Skeletal muscle cell (primary cell): ENCODE measurements at regions not wholly inside any gene's neighbourhood (a gene's known extent, or its start where the extent isn't known, plus 50 kb on each side); places are given as distances from the start of the nearest gene placed in this dataset.
"Not testable (repeated sequence)": the region's sequence is repeated elsewhere in the genome, so short reads cannot be mapped to it uniquely, and the experiment has no call there.

ENCODE experiments used
- DNase-seq: peaks from one replicate; pipeline ENCODE4 v3.0.0-alpha.2; 2010; ENCODE audit warnings: low read depth
- H3K4me3 ChIP-seq: 2 replicates; pipeline ENCODE4 v1.5.1; 2011; ENCODE audit warnings: low read depth, mild to moderate bottlenecking, control low read depth, low read length, moderate library complexity

DNA sequence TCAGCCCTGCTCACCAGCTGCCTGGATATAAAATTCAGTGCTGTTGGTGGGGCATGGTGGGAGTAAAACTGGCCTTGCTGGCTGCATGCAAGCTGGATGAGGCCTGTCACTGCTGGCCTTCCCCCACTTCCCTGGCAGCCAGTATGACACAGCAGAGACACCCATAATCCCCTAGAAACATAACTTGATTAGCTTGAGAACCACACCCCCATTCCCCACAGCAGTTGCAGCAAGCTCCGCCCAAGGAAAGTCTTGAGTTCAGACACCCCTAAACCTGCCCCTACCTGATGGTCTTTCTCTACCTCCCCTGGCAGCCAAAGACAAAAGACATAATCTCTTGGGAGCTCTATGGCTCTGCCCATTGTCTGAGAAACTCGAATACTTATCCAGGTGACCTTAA lies 405.1 kb upstream of the NECTIN3 start:
- no peak for DNase-seq
- H3K4me3 ChIP-seq, result no peak overlapping the region

DNA sequence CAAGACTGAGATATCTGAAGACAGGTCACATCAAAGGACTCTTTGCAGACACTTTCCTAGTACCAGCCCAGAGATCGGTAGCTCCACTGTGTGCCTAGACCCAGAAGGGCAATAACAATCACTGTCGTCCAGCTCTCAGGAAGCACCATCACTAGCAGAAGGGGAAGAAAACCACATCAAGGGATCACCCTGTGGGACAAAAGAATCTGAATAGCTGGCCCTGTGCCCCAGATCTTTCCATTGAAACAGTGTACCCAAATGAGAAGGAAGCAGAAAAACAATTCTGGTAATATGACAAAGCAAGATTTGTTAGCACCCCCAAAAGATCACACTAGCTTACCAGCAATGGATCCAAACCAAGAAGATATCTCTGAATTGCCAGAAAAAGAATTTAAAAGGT lies 404.4 kb upstream of the NECTIN3 start:
- H3K4me3 ChIP-seq, result no peak overlapping the region
- DNase-seq, result no peak

DNA sequence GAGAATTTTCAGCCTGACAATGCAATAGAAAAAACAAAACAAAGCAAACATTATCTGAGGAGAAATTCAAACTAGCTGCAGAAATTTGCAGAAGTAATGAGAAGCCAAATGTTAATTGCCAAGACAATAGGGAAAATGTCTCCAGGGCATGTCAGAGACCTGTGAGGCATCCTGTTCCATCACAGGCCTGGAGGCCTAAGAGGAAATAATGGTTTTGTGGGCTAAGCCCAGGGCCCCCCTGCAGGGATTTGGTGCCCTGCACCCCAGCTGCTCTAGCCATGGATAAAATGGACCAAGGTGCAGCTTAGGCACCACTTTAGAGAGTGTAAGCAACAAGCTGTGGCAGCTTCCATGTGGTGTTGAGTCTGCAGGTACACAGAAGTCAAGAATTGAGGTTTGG lies 401.2 kb upstream of the NECTIN3 start:
- H3K4me3 ChIP-seq, result no peak overlapping the region
- DNase-seq, result no peak

DNA sequence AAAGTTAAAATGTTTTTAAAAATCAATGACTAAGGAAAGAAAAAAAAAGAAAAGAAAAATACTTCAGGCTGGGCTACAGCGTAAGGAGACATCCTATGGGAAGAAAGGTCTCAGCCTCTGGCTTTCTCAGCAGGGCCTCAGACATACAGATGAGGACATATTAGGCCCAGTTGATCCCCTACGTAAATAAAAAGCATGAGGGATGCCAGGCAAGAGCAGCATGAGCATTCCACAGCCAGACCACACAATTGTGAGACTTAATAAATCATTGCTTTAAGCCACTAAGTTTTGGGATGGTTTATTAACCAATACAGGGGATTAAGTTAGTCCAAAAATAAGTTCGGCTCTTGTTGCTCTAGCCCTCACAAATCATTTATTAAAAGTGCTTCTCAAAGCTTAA lies 394.1 kb upstream of the NECTIN3 start:
- DNase-seq, result no peak
- no peak overlapping the region for H3K4me3 ChIP-seq

DNA sequence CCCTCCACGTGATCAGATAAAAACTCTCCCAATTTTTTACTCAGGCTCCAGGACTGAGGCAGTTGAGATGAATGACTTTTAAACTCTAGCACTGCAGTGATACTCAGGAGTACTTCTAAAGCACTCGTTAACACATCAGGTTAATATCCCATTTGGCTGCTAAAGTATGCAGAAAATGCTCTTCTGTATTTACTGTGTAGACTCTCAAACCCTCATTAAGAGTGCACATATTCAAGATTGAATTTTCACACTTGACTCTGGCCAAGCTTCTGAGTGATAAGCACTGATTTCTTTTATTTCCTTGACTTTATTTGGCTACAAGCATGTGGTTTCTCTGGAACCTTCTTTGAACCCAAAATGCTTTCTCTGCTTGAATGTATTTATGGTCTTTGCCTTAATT lies 392.3 kb upstream of the NECTIN3 start:
- H3K4me3 ChIP-seq, result no peak overlapping the region
- DNase-seq, result no peak

DNA sequence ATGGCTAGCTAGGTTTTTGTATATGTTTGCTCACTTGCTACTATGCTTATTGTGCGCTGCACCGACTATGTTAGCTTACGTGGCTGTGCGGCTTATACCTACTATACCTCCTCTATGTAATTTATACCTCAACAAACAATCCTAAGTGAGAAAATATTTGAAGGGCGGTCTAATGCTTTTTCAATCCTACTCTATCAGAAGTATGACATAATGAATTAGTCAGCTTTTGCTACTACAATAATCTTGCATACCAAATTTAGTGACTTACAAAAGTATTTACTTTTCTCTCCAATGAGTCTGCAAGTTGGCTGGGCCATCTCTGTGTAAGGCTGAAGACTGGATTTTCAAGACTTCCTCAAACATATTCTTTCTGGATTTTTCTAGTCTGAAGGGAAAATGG lies 391.2 kb upstream of the NECTIN3 start:
- DNase-seq, result no peak
- no peak overlapping the region for H3K4me3 ChIP-seq

DNA sequence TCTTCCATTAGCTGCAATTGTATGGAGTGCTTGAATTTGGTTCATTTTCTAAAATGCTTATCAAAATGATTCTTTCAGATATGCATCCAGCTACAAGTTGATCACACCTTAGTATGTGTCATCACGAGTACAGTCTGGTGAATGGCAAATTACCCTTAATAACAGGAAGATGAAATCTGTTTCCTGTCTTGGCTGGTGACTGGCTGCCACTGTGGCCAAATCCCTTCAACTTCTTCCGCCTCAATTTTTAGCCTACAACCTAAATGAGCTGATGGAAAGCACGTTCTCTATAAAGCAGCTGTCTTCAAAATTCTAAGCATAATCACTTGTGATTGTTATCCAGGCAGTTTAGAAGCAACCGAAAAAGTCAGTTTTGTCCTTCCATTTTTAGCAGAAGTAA lies 387.1 kb upstream of the NECTIN3 start:
- no peak for DNase-seq
- no peak overlapping the region for H3K4me3 ChIP-seq

DNA sequence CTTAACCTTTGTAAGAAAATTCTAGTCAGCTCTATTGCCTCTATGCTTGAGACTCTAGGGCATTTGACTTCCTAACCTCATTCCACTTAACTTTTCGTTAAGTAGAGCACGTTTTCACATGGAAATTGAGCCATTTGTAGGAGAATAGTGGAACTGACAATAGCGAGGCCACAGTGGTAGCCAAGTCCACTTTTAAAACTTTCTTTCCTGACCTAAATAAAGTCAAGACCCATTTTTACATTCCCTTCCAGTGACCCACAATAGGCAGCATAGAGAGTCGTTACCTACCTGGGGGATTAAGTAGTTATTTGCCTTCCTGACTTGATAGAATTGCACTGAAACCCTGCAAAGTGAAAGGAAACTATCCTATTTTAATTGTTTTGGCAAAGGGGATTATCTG lies 386.0 kb upstream of the NECTIN3 start:
- no peak for DNase-seq
- no peak overlapping the region for H3K4me3 ChIP-seq

DNA sequence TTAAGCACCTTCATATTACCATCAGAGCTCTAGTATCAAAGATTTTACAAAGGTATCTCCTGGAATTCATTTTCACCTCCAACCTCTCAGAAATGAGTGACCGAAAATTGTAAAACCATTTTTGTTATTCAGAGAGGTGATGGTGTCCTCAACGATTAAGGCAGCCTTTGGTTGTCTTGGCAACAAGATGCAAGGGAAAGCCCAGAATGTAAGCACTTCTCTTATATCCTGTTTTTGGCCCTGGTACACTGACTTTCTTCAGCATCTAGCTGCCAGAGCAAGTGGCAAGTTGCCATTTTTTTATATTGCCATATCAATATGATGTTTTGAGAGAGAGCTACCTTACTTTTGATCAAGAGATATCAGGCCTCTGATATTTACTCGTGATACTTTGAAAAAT lies 384.9 kb upstream of the NECTIN3 start:
- DNase-seq, result no peak
- no peak overlapping the region for H3K4me3 ChIP-seq

DNA sequence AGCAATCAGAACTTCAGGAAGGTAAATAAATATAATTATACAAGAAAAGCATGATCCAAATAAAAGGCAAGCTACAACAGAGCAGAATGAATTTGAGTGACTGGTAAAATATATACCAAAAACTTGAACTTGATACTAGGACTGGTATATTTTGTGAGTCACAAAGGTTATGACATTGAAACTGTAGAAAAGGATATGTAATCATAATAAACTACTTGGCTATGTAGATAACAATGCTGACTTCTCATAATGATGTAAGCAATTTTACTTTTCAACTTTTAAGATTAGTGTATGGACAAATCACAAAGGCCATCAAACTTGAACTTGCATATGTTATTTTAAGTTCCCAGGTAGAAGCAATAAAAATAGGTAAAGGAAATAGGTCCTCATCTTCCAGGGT lies 384.5 kb upstream of the NECTIN3 start:
- no peak for DNase-seq
- no peak overlapping the region for H3K4me3 ChIP-seq

DNA sequence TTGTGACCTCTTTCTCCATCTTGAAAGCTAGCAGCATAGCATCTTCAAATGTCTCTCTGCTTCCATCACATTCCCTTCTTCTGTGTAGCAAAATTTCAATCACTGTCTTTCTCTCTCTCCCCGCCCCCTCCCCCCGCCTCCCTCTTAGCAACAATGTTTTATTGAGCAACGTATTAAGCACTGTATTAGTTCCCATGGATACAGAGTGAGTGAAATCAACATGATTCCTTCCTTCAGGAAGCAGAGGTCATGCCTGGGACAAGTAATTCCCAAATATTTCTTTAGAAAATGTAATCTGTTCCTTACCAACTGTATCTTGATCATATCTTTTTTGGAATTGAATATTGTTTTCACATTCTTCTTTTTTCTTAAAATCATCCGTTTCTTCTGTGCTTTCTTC lies 373.7 kb upstream of the NECTIN3 start:
- no peak for DNase-seq
- H3K4me3 ChIP-seq, result no peak overlapping the region

DNA sequence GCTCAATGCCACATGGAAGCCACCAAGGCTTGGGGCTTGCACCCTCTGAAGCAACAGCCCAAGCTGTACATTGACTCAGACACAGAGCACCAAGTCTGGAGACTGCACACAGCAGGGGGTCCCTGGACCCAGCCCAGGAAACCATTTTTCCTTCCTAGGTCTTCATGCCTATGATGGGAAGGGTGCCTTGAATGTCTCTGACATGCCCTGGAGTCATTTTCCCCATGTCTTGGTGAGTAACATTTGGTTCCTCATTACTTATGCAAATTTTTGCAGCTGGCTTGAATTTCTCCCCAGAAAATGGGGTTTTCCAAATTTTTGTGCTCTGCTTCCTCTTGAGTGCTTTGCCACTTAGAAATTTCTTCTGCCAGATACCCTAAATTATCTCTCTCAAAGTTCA lies 367.3 kb upstream of the NECTIN3 start:
- H3K4me3 ChIP-seq, DNase-seq: not testable (repeated sequence)

DNA sequence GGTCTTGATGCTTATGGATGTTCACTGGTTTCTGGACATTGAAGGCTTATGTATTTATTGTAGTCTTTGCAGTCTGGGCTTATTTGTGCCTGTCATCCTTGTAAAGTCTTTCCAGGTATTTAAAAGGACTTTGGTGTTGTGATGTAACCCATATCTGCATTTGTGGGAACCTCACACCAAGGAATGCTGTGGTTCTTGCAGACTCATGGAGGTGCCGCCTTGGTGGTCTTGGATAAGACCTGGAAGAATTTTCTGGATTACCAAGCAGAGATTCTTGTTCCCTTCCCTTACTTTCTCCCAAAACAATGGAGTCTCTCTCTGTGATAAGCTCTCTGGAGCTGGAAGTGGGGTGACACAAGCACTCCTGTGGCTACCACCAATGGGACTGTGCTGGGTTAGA lies 363.5 kb upstream of the NECTIN3 start:
- H3K4me3 ChIP-seq, result no peak overlapping the region
- no peak for DNase-seq

DNA sequence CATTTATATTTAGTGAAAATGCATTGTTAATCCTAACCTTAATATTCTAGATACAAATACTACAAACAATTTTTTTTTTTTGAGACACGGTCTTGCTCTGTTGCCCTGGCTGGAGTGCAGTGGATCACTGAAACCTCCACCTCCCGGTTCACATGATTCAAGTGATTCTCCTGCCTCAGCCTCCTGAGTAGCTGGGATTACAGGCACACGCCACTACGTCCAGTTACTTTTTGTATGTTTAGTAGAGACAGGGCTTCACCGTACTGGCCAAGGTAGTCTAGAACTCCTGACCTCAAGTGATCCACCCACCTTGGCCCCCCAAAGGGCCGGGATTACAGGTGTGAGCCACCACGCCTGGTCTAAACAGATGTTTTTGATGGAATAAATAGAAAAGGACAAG lies 361.5 kb upstream of the NECTIN3 start:
- DNase-seq, result no peak
- H3K4me3 ChIP-seq, result no peak overlapping the region

DNA sequence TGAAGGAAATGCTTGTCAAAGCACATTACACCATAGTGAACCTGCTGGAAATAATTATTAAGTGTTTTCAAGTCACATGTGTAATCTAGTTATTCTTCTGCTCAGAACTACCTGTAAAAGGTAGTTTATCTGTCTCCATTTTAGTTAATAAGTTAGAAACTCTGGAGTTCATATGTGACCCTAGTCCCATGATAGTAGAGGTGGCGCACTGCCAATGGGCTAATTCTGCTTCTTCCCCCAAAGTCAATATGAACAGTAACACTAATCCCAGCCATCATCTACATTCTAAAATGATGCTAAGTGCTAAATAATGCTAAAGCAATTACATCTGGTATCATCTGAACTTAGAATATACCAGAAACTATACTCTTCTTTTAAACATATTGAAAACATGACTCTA lies 361.0 kb upstream of the NECTIN3 start:
- DNase-seq, result no peak
- no peak overlapping the region for H3K4me3 ChIP-seq

DNA sequence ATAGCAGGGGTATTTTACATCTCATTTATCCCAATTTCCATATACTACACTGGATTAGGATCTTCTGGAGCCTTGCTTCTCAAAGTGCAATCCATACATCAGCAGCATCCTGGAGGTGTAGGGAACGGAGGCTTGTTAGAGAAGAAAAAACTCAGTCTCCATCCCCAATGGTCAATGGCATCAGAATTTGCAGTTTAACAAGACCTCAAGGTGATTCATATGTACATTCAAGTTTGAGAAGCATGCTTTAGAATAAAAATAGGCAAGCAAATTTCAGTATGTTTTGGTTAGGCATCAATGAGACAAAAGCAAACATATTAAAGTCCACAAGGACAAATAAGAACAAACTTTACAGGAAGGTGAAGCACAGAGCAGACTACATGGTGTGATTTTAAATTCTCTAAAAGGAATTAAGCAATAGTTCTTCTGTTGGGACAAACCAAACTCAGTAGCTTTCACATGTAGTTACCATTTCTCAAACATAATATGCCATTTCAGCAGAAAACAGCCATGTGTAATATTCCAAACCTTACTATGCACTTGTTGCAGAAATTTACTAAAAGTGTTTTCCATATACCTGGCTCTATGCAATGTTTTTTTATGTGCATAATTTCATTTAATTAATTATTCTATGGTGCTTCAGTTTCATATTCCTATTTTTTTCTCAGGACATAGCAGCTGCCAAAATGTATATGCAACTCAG lies 360.3 kb upstream of the NECTIN3 start:
- no peak for DNase-seq
- no peak overlapping the region for H3K4me3 ChIP-seq

DNA sequence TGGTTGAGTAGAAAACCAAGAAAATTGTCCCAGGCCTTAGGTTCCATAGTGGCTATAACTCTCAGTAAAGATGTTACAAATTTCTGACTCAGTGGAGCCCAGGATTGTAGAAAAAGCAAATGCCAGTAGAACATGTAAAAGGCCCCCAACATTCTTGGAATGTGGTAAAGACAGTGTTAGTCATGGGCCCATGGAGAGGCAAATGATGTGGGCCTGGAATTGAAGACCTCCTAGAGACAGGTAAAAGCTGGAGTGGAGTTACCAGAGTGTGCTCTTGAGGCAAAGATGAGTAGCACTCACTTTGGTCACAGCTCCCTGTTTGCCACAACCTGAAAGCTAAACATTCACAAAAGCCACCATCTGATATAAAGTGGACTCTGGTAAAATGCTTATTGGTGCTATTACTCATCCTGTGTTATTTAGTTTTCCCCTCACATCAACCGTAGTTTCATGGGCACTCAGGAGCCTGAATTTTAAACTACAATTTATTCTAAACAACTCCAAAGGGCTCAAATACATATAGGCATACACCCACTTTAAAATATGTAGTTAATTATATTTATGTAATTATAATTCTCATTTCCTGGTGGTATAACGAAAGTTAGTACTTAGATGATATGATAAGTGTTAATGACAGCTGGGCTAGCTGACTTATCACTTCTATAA lies 359.6 kb upstream of the NECTIN3 start:
- no peak for DNase-seq
- H3K4me3 ChIP-seq, result no peak overlapping the region

DNA sequence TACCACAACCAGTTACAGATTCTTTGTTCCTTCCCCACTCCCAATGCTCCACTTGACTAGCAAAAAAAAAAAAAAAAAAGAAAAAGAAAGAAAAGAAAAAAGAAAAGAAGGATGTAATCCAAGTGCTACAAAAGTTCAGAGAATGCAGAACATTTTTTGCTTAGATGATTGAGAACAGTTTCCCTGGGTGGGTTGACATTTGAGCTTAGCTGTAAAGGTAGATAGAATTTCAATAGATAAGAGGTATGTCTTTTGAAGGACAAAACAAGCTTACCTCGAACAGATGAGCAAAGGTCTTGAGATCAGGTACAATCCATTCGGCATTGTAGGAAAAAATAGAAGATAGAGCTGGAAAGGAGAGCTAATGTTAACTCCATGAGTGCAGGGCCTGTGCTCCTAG lies 344.6 kb upstream of the NECTIN3 start:
- H3K4me3 ChIP-seq, result no peak overlapping the region
- DNase-seq, result no peak

DNA sequence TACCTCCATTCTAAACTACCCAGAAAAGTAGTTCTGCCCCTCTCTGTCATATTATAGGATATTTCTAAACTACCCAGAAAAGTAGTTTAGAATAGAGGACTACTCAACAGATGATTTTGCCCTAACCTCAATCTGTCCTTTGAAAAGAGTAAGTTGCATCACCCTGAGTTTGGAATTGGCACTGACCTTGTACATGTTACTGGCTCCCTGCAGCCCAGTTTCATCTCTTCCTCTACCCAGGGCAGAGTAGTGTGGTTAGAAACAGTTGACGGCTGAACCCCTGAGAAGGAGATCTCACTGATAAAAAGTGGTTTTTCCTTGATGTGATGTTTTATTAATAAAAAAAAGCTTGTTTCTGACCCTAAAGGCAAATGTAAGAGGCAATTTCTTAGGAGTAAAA lies 340.5 kb upstream of the NECTIN3 start:
- no peak for DNase-seq
- no peak overlapping the region for H3K4me3 ChIP-seq

DNA sequence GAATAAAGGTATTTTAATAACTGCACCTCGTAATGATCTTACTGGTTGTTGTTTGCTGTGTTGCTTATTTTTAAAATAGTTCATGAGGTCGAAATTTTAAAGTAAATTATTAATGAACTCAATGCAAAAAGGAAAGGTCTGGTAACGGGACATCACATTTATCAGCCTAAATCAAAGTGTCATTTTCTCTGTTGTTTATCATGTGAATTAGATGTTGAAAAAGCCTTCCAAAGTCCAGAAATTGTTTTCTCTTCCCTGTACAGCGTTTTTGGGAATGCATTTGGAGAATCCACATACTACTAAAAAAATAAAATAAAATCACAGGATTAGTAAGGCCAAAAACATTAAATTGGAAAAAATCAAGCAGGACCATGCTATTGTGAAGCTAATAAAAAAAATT lies 339.2 kb upstream of the NECTIN3 start:
- DNase-seq, result no peak
- H3K4me3 ChIP-seq, result no peak overlapping the region

DNA sequence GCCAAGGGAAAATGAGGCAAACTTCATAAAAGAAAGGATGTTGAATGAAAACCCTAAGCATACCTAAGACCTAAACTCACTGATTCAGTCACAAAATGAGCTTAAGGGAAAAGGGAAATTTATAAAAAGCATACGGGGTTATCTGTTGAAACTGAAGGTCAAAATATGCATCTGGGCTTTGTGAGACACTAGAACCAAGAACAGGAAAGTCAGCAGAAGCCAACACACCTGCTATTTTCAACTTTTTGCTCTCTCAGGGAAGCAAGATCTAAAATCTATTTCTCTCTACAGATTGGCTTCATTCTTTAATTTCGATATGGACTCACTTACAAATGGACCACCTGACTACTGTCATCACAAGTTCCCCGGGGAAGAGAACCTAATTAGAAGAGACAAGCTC lies 338.6 kb upstream of the NECTIN3 start:
- no peak overlapping the region for H3K4me3 ChIP-seq
- no peak for DNase-seq

DNA sequence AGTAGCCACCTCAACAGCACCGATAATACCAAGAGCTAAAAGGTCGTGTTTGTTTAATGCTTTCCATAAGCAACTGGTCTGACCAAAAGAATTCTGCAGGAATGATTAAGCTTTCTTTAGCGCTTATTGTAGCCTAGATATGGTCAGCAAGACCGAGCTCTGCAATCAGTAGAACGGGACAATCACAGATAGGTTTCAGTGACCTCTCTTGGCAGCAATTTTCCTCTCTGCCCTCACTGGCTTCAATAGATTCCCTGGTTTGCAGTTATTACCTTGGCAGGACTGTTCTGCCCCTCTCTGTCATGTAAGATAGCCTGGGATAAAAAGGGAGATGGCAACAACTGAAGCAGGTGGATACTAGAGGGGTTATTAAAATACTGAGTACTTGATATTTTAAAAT lies 337.1 kb upstream of the NECTIN3 start:
- H3K4me3 ChIP-seq, result no peak overlapping the region
- DNase-seq, result no peak
